ENCODE measurements at regions not wholly inside any gene's neighbourhood (a gene's known extent, or its start where the extent isn't known, plus 50 kb on each side); places are given as distances from the start of the nearest gene placed in this dataset.

- H3K27ac Mint-ChIP-seq (ENCODE audit: unreplicated experiment): no peak overlapping the region
- H3K36me3 Mint-ChIP-seq (ENCODE audit: unreplicated experiment): no peaks in the 10 kb centered on the region
- H3K4me3 Mint-ChIP-seq (ENCODE audit: unreplicated experiment): no peak overlapping the region
- no peak for DNase-seq (ENCODE audit: extremely low spot score, unreplicated experiment)
- TF ChIP-seq CTCF (IDR thresholded peaks at IDR 0.05): no peak
- no peaks in the 10 kb centered on the region for H3K9me3 Mint-ChIP-seq (ENCODE audit: unreplicated experiment)
- H3K27me3 Mint-ChIP-seq (ENCODE audit: unreplicated experiment): peaks cover 29% of the 10 kb centered on the region
- H3K4me1 Mint-ChIP-seq (ENCODE audit: unreplicated experiment): no peaks in the 10 kb centered on the region
These were observed 504.0 kb downstream of the PLCL1 start for GRCh38 chr2:198308368-198308767.

- Mint-ChIP-seq H3K36me3 (ENCODE audit: unreplicated experiment) (no peaks in the 10 kb centered on the region), H3K27me3 (ENCODE audit: unreplicated experiment) (peaks cover 22% of the 10 kb centered on the region), H3K4me1 (ENCODE audit: unreplicated experiment) (no peaks in the 10 kb centered on the region), H3K9me3 (ENCODE audit: unreplicated experiment) (no peaks in the 10 kb centered on the region), H3K4me3 (ENCODE audit: unreplicated experiment) (no peak overlapping the region), H3K27ac (ENCODE audit: unreplicated experiment) (no peak overlapping the region)
- no peak for TF ChIP-seq CTCF (IDR thresholded peaks at IDR 0.05)
- no peak for DNase-seq (ENCODE audit: extremely low spot score, unreplicated experiment)
These were observed 502.7 kb downstream of the PLCL1 start for GRCh38 chr2:198307093-198307492.

DNA sequence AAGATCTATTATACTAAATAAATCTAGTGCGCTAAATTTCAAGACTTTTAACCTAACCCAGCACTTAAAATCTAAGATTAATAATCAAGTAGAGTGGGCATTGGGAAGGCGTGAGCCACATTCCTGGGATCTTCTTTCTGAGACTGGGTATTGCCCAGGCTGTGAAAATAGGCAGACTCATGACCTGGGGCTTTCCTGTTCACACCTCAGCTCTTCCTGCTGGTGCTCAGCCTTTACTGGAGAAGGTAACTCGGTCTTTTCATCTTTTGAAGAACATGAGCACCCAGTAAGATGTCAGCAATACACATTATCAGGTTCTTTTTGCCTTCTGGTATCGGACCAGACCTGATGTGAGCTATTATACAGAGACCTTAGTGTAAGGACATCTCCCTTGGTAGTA is 500.5 kb downstream of the PLCL1 start:
- DNase-seq (ENCODE audit: extremely low spot score, unreplicated experiment): no peak
- no peak overlapping the region for H3K4me3 Mint-ChIP-seq (ENCODE audit: unreplicated experiment)
- no peak overlapping the region for H3K27ac Mint-ChIP-seq (ENCODE audit: unreplicated experiment)
- peaks cover 24% of the 10 kb centered on the region for H3K27me3 Mint-ChIP-seq (ENCODE audit: unreplicated experiment)
- H3K9me3 Mint-ChIP-seq (ENCODE audit: unreplicated experiment): no peaks in the 10 kb centered on the region
- no peaks in the 10 kb centered on the region for H3K36me3 Mint-ChIP-seq (ENCODE audit: unreplicated experiment)
- TF ChIP-seq CTCF (IDR thresholded peaks at IDR 0.05): no peak
- no peaks in the 10 kb centered on the region for H3K4me1 Mint-ChIP-seq (ENCODE audit: unreplicated experiment)

GRCh38 chr2:198297350-198297749 is 493.0 kb downstream of the PLCL1 start:
- Mint-ChIP-seq H3K9me3 (ENCODE audit: unreplicated experiment) (no peaks in the 10 kb centered on the region), H3K4me3 (ENCODE audit: unreplicated experiment) (no peak overlapping the region), H3K36me3 (ENCODE audit: unreplicated experiment) (no peaks in the 10 kb centered on the region), H3K27me3 (ENCODE audit: unreplicated experiment) (peaks cover 14% of the 10 kb centered on the region), H3K27ac (ENCODE audit: unreplicated experiment) (no peak overlapping the region), H3K4me1 (ENCODE audit: unreplicated experiment) (no peaks in the 10 kb centered on the region)
- no peak for TF ChIP-seq CTCF (IDR thresholded peaks at IDR 0.05)
- DNase-seq (ENCODE audit: extremely low spot score, unreplicated experiment): no peak

GRCh38 chr2:198296665-198297308 is 492.4 kb downstream of the PLCL1 start:
- H3K4me1 Mint-ChIP-seq (ENCODE audit: unreplicated experiment): no peaks in the 10 kb centered on the region
- no peak overlapping the region for H3K27ac Mint-ChIP-seq (ENCODE audit: unreplicated experiment)
- peaks cover 14% of the 10 kb centered on the region for H3K27me3 Mint-ChIP-seq (ENCODE audit: unreplicated experiment)
- no peaks in the 10 kb centered on the region for H3K36me3 Mint-ChIP-seq (ENCODE audit: unreplicated experiment)
- no peak overlapping the region for H3K4me3 Mint-ChIP-seq (ENCODE audit: unreplicated experiment)
- no peaks in the 10 kb centered on the region for H3K9me3 Mint-ChIP-seq (ENCODE audit: unreplicated experiment)
- no peak for DNase-seq (ENCODE audit: extremely low spot score, unreplicated experiment)
- TF ChIP-seq CTCF (IDR thresholded peaks at IDR 0.05): peak; percentile 85

Data from osteocyte (in vitro differentiated cells).